A172 (cell line): ENCODE measurements at regions not wholly inside any gene's neighbourhood (a gene's known extent, or its start where the extent isn't known, plus 50 kb on each side); places are given as distances from the start of the nearest gene placed in this dataset.
"Not testable (repeated sequence)": the region's sequence is repeated elsewhere in the genome, so short reads cannot be mapped to it uniquely, and the experiment has no call there.

Source experiments
- DNase-seq: peaks from one replicate; pipeline ENCODE4 v3.0.0-alpha.2; 2015; ENCODE audit warnings: low spot score

GRCh38 chr10:4167216-4167615 is 382.2 kb upstream of the KLF6 start:
- DNase-seq, result no peak

GRCh38 chr10:4162571-4163286 is 377.7 kb upstream of the KLF6 start:
- no peak for DNase-seq

GRCh38 chr10:4159173-4159572 is 374.2 kb upstream of the KLF6 start:
- DNase-seq, result no peak

GRCh38 chr10:4154191-4154715 is 369.2 kb upstream of the KLF6 start:
- DNase-seq, result no peak

GRCh38 chr10:4151466-4151865 is 366.5 kb upstream of the KLF6 start:
- DNase-seq, result no peak

GRCh38 chr10:4150676-4151075 is 365.7 kb upstream of the KLF6 start:
- DNase-seq, result no peak

GRCh38 chr10:4149460-4149859 is 364.5 kb upstream of the KLF6 start:
- DNase-seq, result not testable (repeated sequence)

- DNase-seq, result no peak
Measured at GRCh38 chr10:4147245-4147644, 362.2 kb upstream of the KLF6 start.

- peak; percentile 59 for DNase-seq
Measured at GRCh38 chr10:4144817-4145216, 359.8 kb upstream of the KLF6 start.

GRCh38 chr10:4141471-4141870 is 356.5 kb upstream of the KLF6 start:
- DNase-seq, result peak; percentile 13

GRCh38 chr10:4138146-4138721 is 353.2 kb upstream of the KLF6 start:
- DNase-seq, result peak; percentile 25

- no peak for DNase-seq
Measured at GRCh38 chr10:4137299-4137698, 352.3 kb upstream of the KLF6 start.

GRCh38 chr10:4136121-4136520 is 351.1 kb upstream of the KLF6 start:
- DNase-seq, result no peak

- no peak for DNase-seq
Measured at GRCh38 chr10:4132216-4132556, 347.2 kb upstream of the KLF6 start.

GRCh38 chr10:4131407-4132215 is 346.6 kb upstream of the KLF6 start:
- DNase-seq, result peak; percentile 83

- no peak for DNase-seq
Measured at GRCh38 chr10:4130685-4131084, 345.7 kb upstream of the KLF6 start.

- DNase-seq, result no peak
Measured at GRCh38 chr10:4129866-4130477, 345.0 kb upstream of the KLF6 start.

GRCh38 chr10:4127518-4128315 is 342.7 kb upstream of the KLF6 start:
- DNase-seq, result no peak

- DNase-seq, result no peak
Measured at GRCh38 chr10:4125776-4126175, 340.8 kb upstream of the KLF6 start.

- no peak for DNase-seq
Measured at GRCh38 chr10:4121502-4122380, 336.7 kb upstream of the KLF6 start.
